ENCODE measurements at regions not wholly inside any gene's neighbourhood (a gene's known extent, or its start where the extent isn't known, plus 50 kb on each side); places are given as distances from the start of the nearest gene placed in this dataset.
"Not testable (repeated sequence)": the region's sequence is repeated elsewhere in the genome, so short reads cannot be mapped to it uniquely, and the experiment has no call there.

DNA sequence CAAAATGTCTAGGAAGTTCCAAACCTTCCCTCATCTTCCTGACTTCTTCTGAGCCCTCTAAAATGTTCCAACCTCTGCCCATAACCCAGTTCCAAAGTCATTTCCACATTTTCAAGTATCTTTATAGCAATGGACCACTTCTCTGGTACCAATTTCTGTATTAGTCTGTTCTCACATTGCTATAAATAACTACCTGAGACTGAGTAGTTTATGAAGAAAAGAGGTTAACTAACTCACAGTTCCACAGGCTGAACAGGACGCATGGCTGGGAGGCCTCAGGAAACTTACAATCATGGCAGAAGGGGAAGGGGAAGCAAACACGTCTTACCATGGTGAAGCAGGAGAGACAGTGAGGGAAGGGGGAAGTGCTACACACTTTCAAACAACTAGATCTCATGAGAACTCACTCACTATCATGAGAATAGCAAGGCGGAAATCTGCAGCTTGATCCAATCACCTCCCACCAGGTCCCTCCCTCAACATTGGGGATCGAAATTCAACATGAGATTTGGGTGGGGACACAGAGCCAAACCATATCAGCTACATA is 213.2 kb upstream of the MGAT5 start:
- H3K4me3 ChIP-seq; H4K20me1 ChIP-seq (replicated peaks; ENCODE audit: insufficient read depth); H3K79me2 ChIP-seq (replicated peaks; ENCODE audit: insufficient read depth); ATAC-seq; H3K4me3 Mint-ChIP-seq; H2AFZ ChIP-seq; H3K36me3 ChIP-seq (ENCODE audit: insufficient read depth); H3K4me2 ChIP-seq; H3K27ac Mint-ChIP-seq; H3K4me1 Mint-ChIP-seq; H3K4me1 ChIP-seq (ENCODE audit: insufficient read depth); H3K27ac ChIP-seq (ENCODE audit: low read depth); H3F3A ChIP-seq (replicated peaks; ENCODE audit: low read depth); H3K27me3 Mint-ChIP-seq (ENCODE audit: insufficient read depth, low read depth, poor library complexity); H3K27me3 ChIP-seq (ENCODE audit: insufficient read depth); DNase-seq (ENCODE audit: low spot score): not testable (repeated sequence)
- H3K9me2 ChIP-seq (ENCODE audit: insufficient read depth), result peaks cover 13% of the 10 kb centered on the region; the same call in 1 of the 2 replicates
- H3K36me3 Mint-ChIP-seq (ENCODE audit: low read depth), result peaks cover 31% of the 10 kb centered on the region
- peaks cover 61% of the 10 kb centered on the region for H3K9me3 Mint-ChIP-seq

DNA sequence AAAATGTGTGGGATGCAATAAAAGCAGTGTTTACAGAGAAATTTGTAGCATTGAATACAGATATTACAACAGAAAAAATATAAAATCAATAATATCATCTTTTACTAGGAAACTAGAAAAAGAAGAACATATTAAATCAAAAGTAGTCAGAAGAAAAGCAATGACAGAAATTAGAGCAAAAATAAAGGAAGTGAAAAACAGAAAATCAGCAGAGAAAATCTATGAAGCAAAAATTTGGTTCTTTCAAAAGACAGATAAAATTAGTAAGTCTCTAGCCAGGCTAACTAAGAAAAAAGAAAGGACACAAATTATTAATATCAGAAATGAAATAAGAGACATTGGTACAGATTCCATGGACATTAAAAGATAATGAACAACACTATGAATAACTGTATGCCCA is 212.0 kb upstream of the MGAT5 start:
- no peak overlapping the region for H3K27ac ChIP-seq (ENCODE audit: low read depth)
- no peak overlapping the region for H3K4me3 ChIP-seq
- Mint-ChIP-seq H3K27me3 (ENCODE audit: insufficient read depth, low read depth, poor library complexity) (peaks cover 4% of the 10 kb centered on the region), H3K4me1 (no peaks in the 10 kb centered on the region), H3K27ac (no peak overlapping the region), H3K36me3 (ENCODE audit: low read depth) (peaks cover 31% of the 10 kb centered on the region), H3K4me3 (no peak overlapping the region), H3K9me3 (peaks cover 63% of the 10 kb centered on the region)
- H3K9me2 ChIP-seq (ENCODE audit: insufficient read depth), result peaks cover 9% of the 10 kb centered on the region; the same call in 1 of the 2 replicates
- no peak overlapping the region for H2AFZ ChIP-seq
- no peaks in the 10 kb centered on the region for H3F3A ChIP-seq (replicated peaks; ENCODE audit: low read depth)
- no peak overlapping the region for H3K4me2 ChIP-seq
- H3K4me1 ChIP-seq (ENCODE audit: insufficient read depth), result no peaks in the 10 kb centered on the region
- H3K79me2 ChIP-seq (replicated peaks; ENCODE audit: insufficient read depth), result no peaks in the 10 kb centered on the region
- DNase-seq (ENCODE audit: low spot score) (no peak), ATAC-seq (no peak)
- H3K27me3 ChIP-seq (ENCODE audit: insufficient read depth), result no peaks in the 10 kb centered on the region
- no peaks in the 10 kb centered on the region for H4K20me1 ChIP-seq (replicated peaks; ENCODE audit: insufficient read depth)
- no peaks in the 10 kb centered on the region for H3K36me3 ChIP-seq (ENCODE audit: insufficient read depth)
- TF ChIP-seq ZNF114 (CRISPR knock-in tag; IDR thresholded peaks at IDR 0.05), result no peak
- TF ChIP-seq, protein P1, sequence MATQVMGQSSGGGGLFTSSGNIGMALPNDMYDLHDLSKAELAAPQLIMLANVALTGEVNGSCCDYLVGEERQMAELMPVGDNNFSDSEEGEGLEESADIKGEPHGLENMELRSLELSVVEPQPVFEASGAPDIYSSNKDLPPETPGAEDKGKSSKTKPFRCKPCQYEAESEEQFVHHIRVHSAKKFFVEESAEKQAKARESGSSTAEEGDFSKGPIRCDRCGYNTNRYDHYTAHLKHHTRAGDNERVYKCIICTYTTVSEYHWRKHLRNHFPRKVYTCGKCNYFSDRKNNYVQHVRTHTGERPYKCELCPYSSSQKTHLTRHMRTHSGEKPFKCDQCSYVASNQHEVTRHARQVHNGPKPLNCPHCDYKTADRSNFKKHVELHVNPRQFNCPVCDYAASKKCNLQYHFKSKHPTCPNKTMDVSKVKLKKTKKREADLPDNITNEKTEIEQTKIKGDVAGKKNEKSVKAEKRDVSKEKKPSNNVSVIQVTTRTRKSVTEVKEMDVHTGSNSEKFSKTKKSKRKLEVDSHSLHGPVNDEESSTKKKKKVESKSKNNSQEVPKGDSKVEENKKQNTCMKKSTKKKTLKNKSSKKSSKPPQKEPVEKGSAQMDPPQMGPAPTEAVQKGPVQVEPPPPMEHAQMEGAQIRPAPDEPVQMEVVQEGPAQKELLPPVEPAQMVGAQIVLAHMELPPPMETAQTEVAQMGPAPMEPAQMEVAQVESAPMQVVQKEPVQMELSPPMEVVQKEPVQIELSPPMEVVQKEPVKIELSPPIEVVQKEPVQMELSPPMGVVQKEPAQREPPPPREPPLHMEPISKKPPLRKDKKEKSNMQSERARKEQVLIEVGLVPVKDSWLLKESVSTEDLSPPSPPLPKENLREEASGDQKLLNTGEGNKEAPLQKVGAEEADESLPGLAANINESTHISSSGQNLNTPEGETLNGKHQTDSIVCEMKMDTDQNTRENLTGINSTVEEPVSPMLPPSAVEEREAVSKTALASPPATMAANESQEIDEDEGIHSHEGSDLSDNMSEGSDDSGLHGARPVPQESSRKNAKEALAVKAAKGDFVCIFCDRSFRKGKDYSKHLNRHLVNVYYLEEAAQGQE (IDR thresholded peaks at IDR 0.05; ENCODE audit: unreplicated experiment), result no peak
- no peak for TF ChIP-seq EZH2 (IDR thresholded peaks at IDR 0.05; ENCODE audit: low read depth, unreplicated experiment)
- TF ChIP-seq EZH2phosphoT487 (IDR thresholded peaks at IDR 0.05; ENCODE audit: unreplicated experiment), result no peak
- TF ChIP-seq, protein P2, sequence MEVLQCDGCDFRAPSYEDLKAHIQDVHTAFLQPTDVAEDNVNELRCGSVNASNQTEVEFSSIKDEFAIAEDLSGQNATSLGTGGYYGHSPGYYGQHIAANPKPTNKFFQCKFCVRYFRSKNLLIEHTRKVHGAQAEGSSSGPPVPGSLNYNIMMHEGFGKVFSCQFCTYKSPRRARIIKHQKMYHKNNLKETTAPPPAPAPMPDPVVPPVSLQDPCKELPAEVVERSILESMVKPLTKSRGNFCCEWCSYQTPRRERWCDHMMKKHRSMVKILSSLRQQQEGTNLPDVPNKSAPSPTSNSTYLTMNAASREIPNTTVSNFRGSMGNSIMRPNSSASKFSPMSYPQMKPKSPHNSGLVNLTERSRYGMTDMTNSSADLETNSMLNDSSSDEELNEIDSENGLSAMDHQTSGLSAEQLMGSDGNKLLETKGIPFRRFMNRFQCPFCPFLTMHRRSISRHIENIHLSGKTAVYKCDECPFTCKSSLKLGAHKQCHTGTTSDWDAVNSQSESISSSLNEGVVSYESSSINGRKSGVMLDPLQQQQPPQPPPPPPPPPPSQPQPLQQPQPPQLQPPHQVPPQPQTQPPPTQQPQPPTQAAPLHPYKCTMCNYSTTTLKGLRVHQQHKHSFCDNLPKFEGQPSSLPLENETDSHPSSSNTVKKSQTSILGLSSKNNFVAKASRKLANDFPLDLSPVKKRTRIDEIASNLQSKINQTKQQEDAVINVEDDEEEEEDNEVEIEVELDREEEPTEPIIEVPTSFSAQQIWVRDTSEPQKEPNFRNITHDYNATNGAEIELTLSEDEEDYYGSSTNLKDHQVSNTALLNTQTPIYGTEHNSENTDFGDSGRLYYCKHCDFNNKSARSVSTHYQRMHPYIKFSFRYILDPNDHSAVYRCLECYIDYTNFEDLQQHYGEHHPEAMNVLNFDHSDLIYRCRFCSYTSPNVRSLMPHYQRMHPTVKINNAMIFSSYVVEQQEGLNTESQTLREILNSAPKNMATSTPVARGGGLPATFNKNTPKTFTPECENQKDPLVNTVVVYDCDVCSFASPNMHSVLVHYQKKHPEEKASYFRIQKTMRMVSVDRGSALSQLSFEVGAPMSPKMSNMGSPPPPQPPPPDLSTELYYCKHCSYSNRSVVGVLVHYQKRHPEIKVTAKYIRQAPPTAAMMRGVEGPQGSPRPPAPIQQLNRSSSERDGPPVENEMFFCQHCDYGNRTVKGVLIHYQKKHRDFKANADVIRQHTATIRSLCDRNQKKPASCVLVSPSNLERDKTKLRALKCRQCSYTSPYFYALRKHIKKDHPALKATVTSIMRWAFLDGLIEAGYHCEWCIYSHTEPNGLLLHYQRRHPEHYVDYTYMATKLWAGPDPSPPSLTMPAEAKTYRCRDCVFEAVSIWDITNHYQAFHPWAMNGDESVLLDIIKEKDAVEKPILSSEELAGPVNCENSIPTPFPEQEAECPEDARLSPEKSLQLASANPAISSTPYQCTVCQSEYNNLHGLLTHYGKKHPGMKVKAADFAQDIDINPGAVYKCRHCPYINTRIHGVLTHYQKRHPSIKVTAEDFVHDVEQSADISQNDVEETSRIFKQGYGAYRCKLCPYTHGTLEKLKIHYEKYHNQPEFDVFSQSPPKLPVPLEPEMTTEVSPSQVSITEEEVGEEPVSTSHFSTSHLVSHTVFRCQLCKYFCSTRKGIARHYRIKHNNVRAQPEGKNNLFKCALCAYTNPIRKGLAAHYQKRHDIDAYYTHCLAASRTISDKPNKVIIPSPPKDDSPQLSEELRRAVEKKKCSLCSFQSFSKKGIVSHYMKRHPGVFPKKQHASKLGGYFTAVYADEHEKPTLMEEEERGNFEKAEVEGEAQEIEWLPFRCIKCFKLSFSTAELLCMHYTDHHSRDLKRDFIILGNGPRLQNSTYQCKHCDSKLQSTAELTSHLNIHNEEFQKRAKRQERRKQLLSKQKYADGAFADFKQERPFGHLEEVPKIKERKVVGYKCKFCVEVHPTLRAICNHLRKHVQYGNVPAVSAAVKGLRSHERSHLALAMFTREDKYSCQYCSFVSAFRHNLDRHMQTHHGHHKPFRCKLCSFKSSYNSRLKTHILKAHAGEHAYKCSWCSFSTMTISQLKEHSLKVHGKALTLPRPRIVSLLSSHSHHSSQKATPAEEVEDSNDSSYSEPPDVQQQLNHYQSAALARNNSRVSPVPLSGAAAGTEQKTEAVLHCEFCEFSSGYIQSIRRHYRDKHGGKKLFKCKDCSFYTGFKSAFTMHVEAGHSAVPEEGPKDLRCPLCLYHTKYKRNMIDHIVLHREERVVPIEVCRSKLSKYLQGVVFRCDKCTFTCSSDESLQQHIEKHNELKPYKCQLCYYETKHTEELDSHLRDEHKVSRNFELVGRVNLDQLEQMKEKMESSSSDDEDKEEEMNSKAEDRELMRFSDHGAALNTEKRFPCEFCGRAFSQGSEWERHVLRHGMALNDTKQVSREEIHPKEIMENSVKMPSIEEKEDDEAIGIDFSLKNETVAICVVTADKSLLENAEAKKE (CRISPR knock-in tag; IDR thresholded peaks at IDR 0.05), result no peak
- no peak for TF ChIP-seq CREB1 (CRISPR knock-in tag; IDR thresholded peaks at IDR 0.05; ENCODE audit: low read depth)
- no peak for TF ChIP-seq POLR2AphosphoS5 (IDR thresholded peaks at IDR 0.05; ENCODE audit: low read depth)
- TF ChIP-seq, protein P3, sequence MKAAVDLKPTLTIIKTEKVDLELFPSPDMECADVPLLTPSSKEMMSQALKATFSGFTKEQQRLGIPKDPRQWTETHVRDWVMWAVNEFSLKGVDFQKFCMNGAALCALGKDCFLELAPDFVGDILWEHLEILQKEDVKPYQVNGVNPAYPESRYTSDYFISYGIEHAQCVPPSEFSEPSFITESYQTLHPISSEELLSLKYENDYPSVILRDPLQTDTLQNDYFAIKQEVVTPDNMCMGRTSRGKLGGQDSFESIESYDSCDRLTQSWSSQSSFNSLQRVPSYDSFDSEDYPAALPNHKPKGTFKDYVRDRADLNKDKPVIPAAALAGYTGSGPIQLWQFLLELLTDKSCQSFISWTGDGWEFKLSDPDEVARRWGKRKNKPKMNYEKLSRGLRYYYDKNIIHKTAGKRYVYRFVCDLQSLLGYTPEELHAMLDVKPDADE (IDR thresholded peaks at IDR 0.05), result no peak
- no peak for TF ChIP-seq ZNF331 (CRISPR knock-in tag; IDR thresholded peaks at IDR 0.05; ENCODE audit: low read depth)
- TF ChIP-seq JUNB (IDR thresholded peaks at IDR 0.05; ENCODE audit: unreplicated experiment), result no peak

Data from GM23338 (cell line).